A673 (cell line): ENCODE measurements at regions not wholly inside any gene's neighbourhood (a gene's known extent, or its start where the extent isn't known, plus 50 kb on each side); places are given as distances from the start of the nearest gene placed in this dataset.

Source experiments
- BruUV-seq: library from RNA; stranded (reverse); fragments of 400-500 nt; replicated peaks from 2 replicates; lab custom pipeline; 2021; lab: Mats Ljungman, UMichigan
- CTCF ChIA-PET: fragments of 300-600 bp; sonication (Branson Sonifier 250); formaldehyde crosslinking; loops from one replicate; lab custom pipeline; 2022; ENCODE audit warnings: antibody characterized with exemption; lab: Charles Lee
- POLR2A ChIA-PET: fragments of 300-600 bp; sonication (Branson Sonifier 250); formaldehyde crosslinking; loops from one replicate; lab custom pipeline; 2022; ENCODE audit warnings: antibody characterized with exemption; ENCODE audit not compliant: low non-redundant PET; lab: Charles Lee
- DNase-seq: peaks from one replicate; pipeline ENCODE4 v3.0.0-alpha.2; 2015; ENCODE audit warnings: low spot score
- H3K27ac ChIP-seq: fragments of 200-600 bp; sonication (generic); 2 replicates; pipeline ENCODE4 v1.5.1; 2016; ENCODE audit warnings: mixed run types, low read depth, mild to moderate bottlenecking, mixed read lengths, antibody characterized with exemption, low read length; ENCODE audit not compliant: poor library complexity, severe bottlenecking
- H3K27me3 ChIP-seq: fragments of 200-600 bp; sonication (generic); replicated peaks from 2 replicates; pipeline ENCODE4 v1.6.1; 2017; ENCODE audit warnings: mixed run types, low read depth, mild to moderate bottlenecking, mixed read lengths, antibody characterized with exemption, low read length; ENCODE audit not compliant: insufficient read depth, poor library complexity
- H3K36me3 ChIP-seq: fragments of 200-600 bp; sonication (generic); 2 replicates; pipeline ENCODE4 v1.6.1; 2016; ENCODE audit warnings: mixed run types, mild to moderate bottlenecking, mixed read lengths, antibody characterized with exemption, low read length; ENCODE audit not compliant: insufficient read depth, poor library complexity, severe bottlenecking
- H3K4me1 ChIP-seq: fragments of 200-600 bp; sonication (generic); 2 replicates; pipeline ENCODE4 v1.6.1; 2017; ENCODE audit warnings: mixed run types, mild to moderate bottlenecking, mixed read lengths, antibody characterized with exemption, low read length; ENCODE audit not compliant: insufficient read depth, poor library complexity, severe bottlenecking
- H3K4me3 ChIP-seq: fragments of 200-600 bp; sonication (generic); 2 replicates; pipeline ENCODE4 v1.5.1; 2016; ENCODE audit warnings: low read depth, mixed run types, mild to moderate bottlenecking, mixed read lengths, low read length; ENCODE audit not compliant: poor library complexity, severe bottlenecking
- H3K9me3 ChIP-seq: fragments of 200-600 bp; sonication (generic); 2 replicates; pipeline ENCODE4 v1.6.1; 2016; ENCODE audit warnings: mixed run types, low read depth, mild to moderate bottlenecking, mixed read lengths, antibody characterized with exemption, low read length; ENCODE audit not compliant: poor library complexity, severe bottlenecking
- EZH2 ChIP-seq: fragments of 200-600 bp; sonication (generic); IDR thresholded peaks from 2 replicates; pipeline ENCODE4 v1.6.1; 2017; ENCODE audit warnings: borderline replicate concordance, low read depth, mild to moderate bottlenecking, mixed read lengths, antibody characterized with exemption, low read length; ENCODE audit not compliant: poor library complexity, severe bottlenecking
- intact Hi-C: fragments of 100-400 bp; cut with micrococcal nuclease; formaldehyde crosslinking; loops from one replicate; pipeline ENCODE4 v1.10.0; 2022; ENCODE audit not compliant: unreplicated experiment
- TF ChIP-seq, protein P1 (sequence below): fragments of 300-800, 200-600 bp; sonication (generic); conservative IDR thresholded peaks from 2 replicates; pipeline ENCODE4 v1.5.1; 2017; ENCODE audit warnings: low read depth, mild to moderate bottlenecking, antibody characterized with exemption, low read length, moderate library complexity, mixed read lengths

DNA sequence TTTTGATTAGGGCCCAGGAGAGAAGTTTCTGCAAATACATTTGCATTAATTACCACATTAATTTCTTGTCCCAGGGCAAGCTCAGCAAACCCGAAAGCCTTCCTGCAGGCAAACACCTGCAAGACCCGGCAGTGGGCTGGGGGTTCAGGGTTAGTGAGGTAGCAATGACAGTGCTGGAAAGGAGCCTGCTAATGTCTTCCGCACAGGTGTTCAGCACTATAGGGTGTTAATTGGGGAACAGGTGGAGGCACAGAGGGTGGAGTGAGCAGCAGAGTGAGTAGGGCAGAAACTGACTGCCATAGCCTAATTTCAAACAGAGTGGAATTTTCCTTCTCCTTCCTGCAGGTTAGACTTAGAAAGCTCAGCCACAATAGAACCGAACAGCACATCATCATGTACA, 50.9 kb upstream of the UBASH3B start:
- H3K27ac ChIP-seq, result no peak overlapping the region
- no peak for DNase-seq
- POLR2A ChIA-PET, result no interaction called here
- no peaks in the 10 kb centered on the region for H3K4me1 ChIP-seq
- H3K36me3 ChIP-seq, result no peaks in the 10 kb centered on the region
- intact Hi-C loops, result no loop called here
- CTCF ChIA-PET, result no interaction called here
- H3K9me3 ChIP-seq, result no peaks in the 10 kb centered on the region
- TF ChIP-seq, protein P1, sequence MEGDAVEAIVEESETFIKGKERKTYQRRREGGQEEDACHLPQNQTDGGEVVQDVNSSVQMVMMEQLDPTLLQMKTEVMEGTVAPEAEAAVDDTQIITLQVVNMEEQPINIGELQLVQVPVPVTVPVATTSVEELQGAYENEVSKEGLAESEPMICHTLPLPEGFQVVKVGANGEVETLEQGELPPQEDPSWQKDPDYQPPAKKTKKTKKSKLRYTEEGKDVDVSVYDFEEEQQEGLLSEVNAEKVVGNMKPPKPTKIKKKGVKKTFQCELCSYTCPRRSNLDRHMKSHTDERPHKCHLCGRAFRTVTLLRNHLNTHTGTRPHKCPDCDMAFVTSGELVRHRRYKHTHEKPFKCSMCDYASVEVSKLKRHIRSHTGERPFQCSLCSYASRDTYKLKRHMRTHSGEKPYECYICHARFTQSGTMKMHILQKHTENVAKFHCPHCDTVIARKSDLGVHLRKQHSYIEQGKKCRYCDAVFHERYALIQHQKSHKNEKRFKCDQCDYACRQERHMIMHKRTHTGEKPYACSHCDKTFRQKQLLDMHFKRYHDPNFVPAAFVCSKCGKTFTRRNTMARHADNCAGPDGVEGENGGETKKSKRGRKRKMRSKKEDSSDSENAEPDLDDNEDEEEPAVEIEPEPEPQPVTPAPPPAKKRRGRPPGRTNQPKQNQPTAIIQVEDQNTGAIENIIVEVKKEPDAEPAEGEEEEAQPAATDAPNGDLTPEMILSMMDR, result no peak
- no peak for TF ChIP-seq EZH2
- BruUV-seq, result no TSS peak
- no peak overlapping the region for H3K4me3 ChIP-seq
- H3K27me3 ChIP-seq, result no peaks in the 10 kb centered on the region

DNA sequence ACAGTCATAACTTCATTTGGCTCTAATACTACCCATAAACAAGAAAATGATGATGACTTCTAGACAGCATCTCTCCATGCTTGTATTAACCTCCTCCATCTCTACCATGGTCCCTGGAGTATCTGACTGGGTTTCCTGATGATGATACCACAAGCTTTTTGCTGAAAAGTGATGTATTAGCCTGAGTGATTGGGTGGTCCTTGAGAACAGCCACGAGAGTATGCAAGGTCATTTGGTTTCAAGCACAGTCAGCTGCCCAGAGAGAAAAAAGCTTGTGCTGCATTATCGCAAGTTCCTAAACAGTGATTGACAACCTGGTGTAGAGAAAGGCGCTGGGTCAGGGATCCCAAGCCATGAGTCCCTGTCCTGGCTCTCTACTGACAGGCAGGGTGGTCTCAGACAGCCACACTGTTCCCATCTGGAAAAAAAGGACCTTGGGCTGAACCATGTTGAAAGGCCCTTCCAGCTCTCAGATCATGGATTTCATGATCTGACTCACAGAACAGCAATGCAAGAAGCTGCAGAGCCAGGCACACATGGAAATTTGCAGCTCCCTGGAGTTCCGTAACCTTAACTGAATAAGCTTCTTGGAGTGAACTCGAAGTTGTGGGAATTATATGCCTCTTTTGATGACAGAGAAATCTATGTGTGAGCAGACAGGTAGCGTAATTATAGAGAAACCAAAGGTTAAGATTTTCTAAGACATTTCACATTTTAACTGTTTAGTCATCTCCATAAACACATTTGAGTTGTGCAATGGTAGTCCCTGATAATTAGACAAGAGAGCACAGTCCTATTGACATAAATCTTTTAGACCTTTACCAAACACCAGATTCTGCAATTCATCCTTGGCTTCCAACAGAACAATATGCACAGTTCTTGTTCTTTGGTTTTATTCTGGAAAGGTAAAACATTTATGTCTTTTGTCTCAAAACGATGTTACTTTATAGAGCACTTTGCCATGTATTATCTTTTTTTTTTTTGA, 54.1 kb upstream of the UBASH3B start:
- no TSS peak for BruUV-seq
- intact Hi-C loops, result no loop called here
- Histone ChIP-seq H3K9me3 (no peaks in the 10 kb centered on the region), H3K4me3 (no peak overlapping the region), H3K36me3 (no peaks in the 10 kb centered on the region), H3K27ac (no peak overlapping the region), H3K27me3 (no peaks in the 10 kb centered on the region), H3K4me1 (no peaks in the 10 kb centered on the region)
- CTCF ChIA-PET, result no interaction called here
- TF ChIP-seq, protein P1, result no peak
- TF ChIP-seq EZH2, result no peak
- DNase-seq, result no peak
- POLR2A ChIA-PET, result no interaction called here

DNA sequence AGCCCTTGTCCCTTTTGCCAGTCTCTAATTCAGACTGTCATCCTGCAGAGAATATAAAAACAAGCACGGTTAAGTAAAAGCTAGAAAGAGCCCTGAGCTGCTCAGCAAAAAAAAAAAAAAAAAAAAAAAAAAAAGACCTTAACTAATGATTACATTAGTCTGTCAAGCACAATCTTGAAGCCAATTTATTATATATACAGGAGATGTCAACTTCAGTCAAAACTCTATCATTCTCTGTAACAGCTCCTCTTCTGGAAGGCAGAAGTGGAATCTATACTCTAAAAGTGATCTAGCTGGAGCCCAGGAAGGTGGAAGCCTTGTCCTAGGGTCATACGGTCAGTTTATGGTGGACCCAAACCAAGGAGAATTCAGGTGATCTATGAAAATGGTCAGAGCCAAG, 55.2 kb upstream of the UBASH3B start:
- POLR2A ChIA-PET, result no interaction called here
- intact Hi-C loops, result no loop called here
- BruUV-seq, result no TSS peak
- Histone ChIP-seq H3K9me3 (no peaks in the 10 kb centered on the region), H3K4me1 (no peaks in the 10 kb centered on the region), H3K27me3 (no peaks in the 10 kb centered on the region), H3K36me3 (no peaks in the 10 kb centered on the region), H3K4me3 (no peak overlapping the region), H3K27ac (no peak overlapping the region)
- no peak for DNase-seq
- CTCF ChIA-PET, result interaction anchor here (0.7 kb wide), 1 partner anchor 54 kb away, joined by 12 read pairs; no protein-coding TSS in a partner anchor
- no peak for TF ChIP-seq EZH2
- TF ChIP-seq, protein P1, result no peak
